Fibroblast of skin of right quadriceps (primary cell): ENCODE measurements at regions not wholly inside any gene's neighbourhood (a gene's known extent, or its start where the extent isn't known, plus 50 kb on each side); places are given as distances from the start of the nearest gene placed in this dataset.
"Not testable (repeated sequence)": the region's sequence is repeated elsewhere in the genome, so short reads cannot be mapped to it uniquely, and the experiment has no call there.

ENCODE experiments used
- DNase-seq: peaks from one replicate; pipeline ENCODE4 v3.0.0-alpha.2; 2013

- no peak for DNase-seq
Measured at GRCh38 chr2:185526161-185526560, 212.4 kb upstream of the FSIP2 start.

GRCh38 chr2:185531721-185532120 is 206.9 kb upstream of the FSIP2 start:
- no peak for DNase-seq

- DNase-seq, result no peak
Measured at GRCh38 chr2:185537689-185538088, 200.9 kb upstream of the FSIP2 start.

GRCh38 chr2:185567196-185567595 is 171.4 kb upstream of the FSIP2 start:
- no peak for DNase-seq

GRCh38 chr2:185567940-185568339 is 170.7 kb upstream of the FSIP2 start:
- no peak for DNase-seq

GRCh38 chr2:185578322-185578721 is 160.3 kb upstream of the FSIP2 start:
- no peak for DNase-seq

GRCh38 chr2:185583058-185583816 is 155.4 kb upstream of the FSIP2 start:
- DNase-seq, result peak; percentile 19

GRCh38 chr2:185585165-185585564 is 153.4 kb upstream of the FSIP2 start:
- DNase-seq, result not testable (repeated sequence)

GRCh38 chr2:185591276-185591675 is 147.3 kb upstream of the FSIP2 start:
- DNase-seq, result not testable (repeated sequence)

- DNase-seq, result no peak
Measured at GRCh38 chr2:185607945-185608344, 130.7 kb upstream of the FSIP2 start.

- DNase-seq, result no peak
Measured at GRCh38 chr2:185608799-185609198, 129.8 kb upstream of the FSIP2 start.

GRCh38 chr2:185610301-185610700 is 128.3 kb upstream of the FSIP2 start:
- no peak for DNase-seq

- peak; percentile 25 for DNase-seq
Measured at GRCh38 chr2:185618625-185619024, 120.0 kb upstream of the FSIP2 start.

GRCh38 chr2:185625604-185626003 is 113.0 kb upstream of the FSIP2 start:
- no peak for DNase-seq

GRCh38 chr2:185628985-185629384 is 109.6 kb upstream of the FSIP2 start:
- no peak for DNase-seq

- DNase-seq, result no peak
Measured at GRCh38 chr2:185633621-185634020, 105.0 kb upstream of the FSIP2 start.

GRCh38 chr2:185638771-185639170 is 99.8 kb upstream of the FSIP2 start:
- no peak for DNase-seq

GRCh38 chr2:185640588-185640987 is 98.0 kb upstream of the FSIP2 start:
- no peak for DNase-seq

- DNase-seq, result no peak
Measured at GRCh38 chr2:185643434-185643833, 95.2 kb upstream of the FSIP2 start.

- DNase-seq, result no peak
Measured at GRCh38 chr2:185644828-185645227, 93.8 kb upstream of the FSIP2 start.

GRCh38 chr2:185645529-185645928 is 93.1 kb upstream of the FSIP2 start:
- DNase-seq, result no peak

GRCh38 chr2:185658750-185659149 is 79.9 kb upstream of the FSIP2 start:
- DNase-seq, result no peak

- no peak for DNase-seq
Measured at GRCh38 chr2:185663811-185664210, 74.8 kb upstream of the FSIP2 start.

- DNase-seq, result no peak
Measured at GRCh38 chr2:185664384-185664783, 74.2 kb upstream of the FSIP2 start.

GRCh38 chr2:185665251-185665814 is 73.3 kb upstream of the FSIP2 start:
- DNase-seq, result no peak
